NCI-H1436 (cell line): ENCODE measurements at regions not wholly inside any gene's neighbourhood (a gene's known extent, or its start where the extent isn't known, plus 50 kb on each side); places are given as distances from the start of the nearest gene placed in this dataset.

Experiments
- DNase-seq: peaks from one replicate; lab custom pipeline; 2025; lab: John Stamatoyannopoulos, UW

DNA sequence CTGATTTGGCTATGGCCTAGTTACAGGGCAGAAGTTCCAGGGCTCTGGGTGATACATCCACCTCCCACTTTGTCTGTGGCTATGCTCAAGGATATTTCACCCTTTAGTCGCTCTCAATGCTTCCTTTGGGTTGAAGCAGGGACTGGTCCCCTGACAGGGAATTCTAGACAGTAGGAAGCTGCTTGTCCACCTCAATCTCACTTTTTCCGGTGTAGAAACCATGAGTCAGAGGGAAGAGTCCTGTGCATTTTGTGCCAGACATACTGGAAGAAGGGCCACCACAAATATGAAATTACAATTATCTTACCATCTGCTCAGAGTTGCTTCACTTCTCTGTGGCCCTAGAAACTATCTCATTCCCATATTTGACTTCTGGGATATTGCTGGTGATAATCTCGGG, 413.7 kb upstream of the FAT3 start:
- no peak for DNase-seq

DNA sequence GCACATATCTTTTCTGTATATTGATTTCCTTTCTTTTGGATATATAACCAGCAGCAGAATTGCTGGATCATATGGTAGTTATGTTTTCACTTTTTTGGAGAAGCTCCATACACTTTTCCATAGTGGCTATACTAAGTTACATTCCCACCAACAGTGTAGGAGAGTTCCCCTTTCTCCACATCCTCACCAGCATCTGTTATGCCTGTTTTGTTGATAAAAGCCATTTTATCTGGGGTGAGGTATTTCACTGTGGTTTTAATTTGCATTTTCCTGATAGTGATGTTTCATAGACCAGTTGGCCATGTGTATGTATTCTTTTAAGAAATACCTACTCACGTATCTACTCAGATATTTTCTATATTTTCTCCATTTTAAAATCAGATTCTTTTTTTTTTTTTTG, 419.3 kb upstream of the FAT3 start:
- no peak for DNase-seq

DNA sequence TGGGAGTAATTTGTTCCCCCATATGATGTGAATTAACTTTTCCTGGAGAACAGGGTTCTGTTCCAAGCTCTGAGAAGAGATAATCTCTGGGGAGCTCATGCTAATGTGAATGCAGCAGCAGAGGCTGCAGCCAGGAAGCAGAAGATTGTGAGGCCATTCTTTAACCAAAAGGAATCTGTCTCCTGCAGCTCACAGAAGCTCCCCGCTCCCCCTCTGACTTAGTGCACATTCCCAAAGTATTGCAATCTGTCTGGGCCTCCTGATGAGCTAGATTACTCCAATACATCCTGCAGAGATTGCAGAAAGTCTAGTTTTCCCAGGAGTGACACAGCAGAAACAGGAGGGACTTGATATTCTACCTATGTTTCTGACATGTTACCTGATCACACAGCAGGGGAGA, 420.6 kb upstream of the FAT3 start:
- DNase-seq: no peak

DNA sequence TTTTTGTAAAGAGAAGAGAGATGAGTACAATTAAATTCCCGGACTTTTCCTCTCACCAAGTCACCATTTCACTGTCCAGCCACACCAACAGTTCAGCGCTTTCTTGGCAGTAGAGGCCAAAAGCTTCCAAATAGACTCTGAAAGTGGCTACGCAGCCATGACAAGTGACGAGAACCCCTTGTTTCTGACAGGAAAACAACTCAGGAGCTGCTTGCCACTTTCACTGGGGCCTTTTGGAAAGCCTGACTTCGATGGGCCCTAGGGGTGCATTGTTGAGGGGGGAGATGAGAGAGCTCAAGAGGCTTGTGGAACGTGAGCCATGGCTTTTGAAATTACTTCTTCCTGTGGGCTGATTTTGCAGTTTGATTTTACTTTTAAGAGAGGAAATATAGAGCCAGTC, 422.1 kb upstream of the FAT3 start:
- no peak for DNase-seq

DNA sequence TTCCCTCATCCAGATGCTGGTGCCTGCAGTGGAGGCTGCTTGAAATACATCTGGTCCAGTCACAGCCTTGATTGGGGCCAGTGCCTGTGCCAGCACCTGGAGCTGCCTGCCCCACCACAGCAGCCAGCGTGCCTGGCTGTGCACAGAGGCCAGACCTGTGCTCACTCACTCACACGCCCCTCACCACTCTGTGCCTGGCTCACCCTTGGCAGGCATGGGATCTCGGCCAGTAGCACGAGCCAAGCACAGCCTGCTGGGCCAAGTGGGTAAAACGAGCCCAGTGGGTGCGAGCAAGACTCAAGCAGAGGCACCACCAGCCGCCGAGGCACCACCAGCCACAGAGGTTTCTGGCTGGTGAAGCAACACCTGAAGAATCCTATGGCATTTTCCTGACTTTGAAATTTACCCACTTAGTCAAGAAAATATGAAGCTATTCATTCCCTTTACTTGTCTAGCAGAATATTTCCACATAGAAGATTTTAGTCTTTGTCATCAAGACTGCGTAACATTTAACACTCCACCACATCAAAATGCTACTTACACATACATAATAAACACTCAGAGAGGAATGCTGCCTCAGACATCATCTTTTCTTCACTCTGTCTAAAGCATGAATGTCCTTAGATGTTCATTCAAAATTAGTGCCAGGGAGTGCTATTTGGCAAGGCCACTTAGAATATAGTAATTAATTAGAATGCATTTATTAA, 424.3 kb upstream of the FAT3 start:
- DNase-seq: no peak

DNA sequence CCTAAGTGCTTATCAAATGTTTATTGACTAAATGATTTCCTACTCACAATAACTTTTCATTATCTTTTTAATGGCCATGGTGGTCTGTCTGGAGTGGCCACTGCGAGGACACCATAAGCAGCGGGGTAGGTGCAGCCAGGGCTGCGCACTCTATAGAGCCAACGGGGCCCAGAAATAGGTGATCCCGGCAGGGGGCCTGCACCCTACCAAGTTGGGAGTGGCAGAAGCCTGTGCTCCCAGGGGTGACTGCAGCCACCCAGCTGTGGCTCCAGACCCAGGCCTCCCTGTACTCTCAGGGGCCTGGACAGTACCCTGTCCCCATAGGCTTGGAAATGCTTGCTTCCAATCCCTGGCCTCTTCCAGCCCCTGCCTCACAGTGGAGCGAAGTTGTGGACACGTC, 426.4 kb upstream of the FAT3 start:
- no peak for DNase-seq

DNA sequence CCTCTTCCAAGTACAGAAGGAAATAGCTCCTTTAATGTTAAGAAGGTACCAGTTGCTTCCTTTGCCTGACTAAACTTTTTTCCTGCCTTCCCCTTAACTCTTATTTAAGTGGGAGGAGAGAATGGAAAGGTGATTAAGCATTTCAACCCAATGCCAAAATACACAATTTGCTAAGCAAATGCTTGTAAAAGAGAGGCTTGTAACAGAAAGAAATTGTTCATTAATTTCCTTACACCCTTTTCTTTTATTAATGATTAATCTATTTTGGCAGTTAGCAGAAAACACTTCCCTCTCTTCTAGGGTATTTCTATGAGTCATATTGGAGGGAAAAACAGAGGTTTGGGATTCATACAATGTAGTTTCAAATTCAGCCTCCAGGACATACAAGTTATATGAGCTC, 427.6 kb upstream of the FAT3 start:
- DNase-seq: no peak

DNA sequence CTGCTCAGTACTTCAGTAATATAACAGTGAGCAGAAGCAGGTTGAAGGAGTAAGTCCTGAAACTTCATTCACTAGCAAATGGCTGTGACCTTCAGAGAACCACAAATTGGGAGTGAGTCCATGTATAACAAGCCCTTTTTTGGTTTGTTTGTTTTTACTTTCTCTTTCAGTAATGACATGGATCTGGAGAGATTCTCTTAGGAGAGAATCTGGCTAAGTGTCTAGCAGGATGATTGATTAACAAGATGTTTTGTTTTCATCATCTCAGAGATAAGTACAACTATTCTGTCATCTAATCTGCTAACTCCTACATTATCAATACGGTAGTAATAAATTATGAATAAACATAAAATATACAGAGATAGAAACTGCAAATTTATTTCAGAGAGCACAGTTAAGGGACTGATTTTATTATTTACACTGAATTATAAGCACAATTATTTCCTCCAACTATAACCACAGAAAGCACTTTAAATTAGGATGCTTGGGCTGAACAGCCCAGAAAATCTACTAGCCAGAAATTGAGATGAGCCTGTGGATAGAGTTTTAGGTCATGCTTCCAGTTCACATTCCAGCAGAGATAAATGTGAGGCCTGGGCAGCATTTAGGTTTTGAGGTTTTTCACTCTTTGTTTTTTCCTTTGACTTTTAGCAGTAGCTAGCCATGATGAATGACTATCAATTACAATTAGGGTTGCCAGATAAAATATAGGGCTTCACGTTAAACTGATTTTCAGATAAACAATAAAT, 429.3 kb upstream of the FAT3 start:
- no peak for DNase-seq

DNA sequence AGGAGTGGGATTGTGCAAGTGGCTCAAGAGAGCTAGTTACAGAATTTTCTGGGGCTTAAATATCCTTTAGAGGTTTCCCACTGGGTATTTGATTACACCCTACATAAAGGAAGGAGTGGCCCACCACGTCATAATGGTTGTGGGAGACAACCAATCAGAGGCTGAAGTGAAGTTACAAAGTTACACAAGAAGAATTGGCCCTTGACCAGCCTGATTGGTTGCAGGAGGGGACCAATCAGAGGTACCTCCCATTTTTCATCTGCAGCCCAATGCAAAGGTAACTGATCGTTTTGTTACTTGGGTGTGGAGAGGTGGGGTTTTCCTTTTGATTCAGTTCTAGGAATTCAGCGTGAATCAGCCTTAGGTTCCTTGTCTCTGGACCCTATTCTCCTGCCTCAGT, 430.5 kb upstream of the FAT3 start:
- DNase-seq: no peak

DNA sequence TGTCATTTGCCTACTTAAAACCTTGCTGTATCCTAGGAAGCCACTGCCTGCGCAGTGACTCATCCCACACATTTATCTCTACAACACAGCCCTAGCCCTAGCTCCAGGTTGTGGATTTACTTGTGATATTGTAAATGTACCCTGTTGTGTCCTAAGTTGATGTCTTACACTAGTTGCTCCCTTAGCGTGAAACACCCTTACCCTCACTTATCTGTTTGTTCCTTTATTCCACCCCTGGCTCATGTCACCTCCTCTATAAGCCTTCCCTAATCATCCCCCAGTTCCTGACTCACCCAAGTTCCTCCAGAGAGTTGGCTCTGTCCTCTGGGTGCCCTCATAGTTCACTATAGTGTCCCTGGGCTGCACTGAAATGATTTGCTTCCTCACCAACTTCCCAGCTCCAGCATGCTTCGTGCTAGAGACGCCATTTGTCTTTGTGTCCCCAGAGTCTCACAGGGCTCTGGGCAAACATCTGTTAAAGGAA, 431.8 kb upstream of the FAT3 start:
- DNase-seq: no peak

DNA sequence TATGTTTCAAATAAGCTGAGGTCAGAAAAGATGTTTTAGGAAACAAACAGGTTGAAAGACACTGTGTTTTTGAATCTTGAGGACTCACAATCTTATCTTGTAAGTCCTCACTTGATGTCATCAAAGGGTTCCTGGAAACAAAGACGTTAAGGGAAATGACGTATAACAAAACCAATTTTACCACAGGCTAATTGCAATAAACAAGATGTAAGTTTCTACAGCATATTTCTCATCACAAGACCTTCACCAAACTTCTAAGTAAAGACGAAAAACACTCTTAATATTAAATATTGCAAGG, 433.5 kb upstream of the FAT3 start:
- no peak for DNase-seq

DNA sequence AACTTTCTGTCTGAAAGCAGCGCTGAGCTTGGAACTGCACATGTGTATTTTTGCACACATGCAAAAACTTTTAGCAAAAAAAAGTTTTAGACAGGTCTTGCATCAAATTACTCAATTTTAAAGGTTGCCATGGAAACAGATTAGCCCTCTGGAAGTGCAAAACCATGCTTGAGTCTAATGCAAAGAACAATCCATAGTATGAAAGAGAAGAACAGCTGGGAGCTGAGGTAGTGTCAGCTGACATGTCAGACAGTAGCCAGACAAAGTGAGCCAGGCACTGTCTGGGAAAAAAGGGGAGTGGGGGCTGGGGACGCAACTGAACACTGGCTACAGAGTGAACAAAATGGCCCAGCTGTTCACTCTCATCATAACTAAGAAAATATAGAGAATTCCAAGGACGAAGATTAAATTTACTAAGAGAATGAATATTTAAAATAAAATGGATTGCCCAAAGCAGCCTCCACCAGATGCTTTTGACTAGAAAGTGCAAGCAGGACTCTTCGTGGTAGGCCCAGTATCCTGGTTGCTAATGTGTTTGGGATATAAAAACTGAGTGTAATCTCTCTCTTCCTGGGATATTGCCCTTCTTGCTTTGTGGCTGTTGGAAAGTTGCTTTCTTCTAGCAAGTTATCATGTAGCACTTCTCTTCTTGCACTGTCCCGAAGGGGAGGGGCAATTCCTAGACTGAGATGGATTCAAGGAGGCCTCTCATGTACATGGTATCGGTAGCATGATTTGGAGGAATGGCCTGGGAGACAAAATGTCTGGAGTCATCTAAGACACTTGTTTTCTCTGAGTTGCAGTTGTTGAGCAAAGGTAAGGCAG, 434.1 kb upstream of the FAT3 start:
- no peak for DNase-seq

DNA sequence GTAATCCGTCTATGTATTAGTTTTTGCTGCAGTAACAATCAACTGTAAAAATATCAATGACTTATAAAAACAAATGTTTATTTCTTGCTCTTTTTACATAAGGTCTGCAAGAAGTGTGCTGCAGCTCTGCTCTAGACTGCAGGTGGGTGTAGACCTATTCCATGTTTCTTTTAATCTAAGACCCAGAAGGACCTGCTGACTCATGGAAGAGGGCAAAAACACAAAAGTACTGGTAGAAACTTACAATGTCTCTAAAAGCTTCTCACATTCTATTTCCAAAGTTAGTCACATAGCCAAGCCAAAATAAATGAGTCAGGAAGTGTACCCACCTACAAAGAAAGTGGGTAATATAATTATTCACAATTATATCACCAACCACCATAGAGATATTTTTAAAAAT, 435.9 kb upstream of the FAT3 start:
- no peak for DNase-seq

DNA sequence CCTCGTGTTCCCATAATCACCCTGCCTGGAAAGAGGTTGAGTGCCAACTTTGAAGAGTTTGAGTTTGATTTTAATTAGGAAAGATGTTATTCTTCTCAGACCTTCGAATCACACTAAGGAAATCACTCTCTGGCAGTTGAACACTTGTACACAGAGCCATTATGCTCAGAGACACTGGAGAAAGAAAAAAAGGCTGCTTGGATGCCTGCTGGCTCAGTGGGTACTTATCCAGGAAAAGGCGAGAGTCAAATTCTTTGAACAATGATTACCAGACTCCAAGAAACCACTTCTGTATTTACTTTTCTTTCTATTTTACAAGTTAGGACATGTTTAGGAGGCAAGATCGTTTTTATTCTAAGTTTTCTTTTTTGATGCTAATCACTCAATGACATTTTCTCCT, 438.5 kb upstream of the FAT3 start:
- no peak for DNase-seq

DNA sequence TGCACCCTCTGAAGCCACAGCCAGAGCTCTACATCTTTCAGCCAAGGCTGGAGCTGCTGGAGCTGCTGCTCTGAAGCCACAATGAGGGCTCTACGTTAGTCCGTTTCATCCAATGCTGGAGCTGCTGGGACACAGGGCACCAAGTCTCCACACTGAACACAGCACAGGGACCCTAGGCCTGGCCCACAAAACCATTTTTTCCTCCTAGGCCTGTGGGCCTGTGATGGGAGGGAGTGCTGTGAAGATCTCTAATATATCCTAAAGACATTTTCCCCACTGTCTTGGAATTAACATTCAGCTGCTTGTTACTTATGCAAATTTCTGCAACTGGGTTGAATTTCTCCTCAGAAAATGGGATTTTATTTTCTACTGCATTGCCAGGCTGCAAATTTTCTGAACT, 441.4 kb upstream of the FAT3 start:
- DNase-seq: no peak

DNA sequence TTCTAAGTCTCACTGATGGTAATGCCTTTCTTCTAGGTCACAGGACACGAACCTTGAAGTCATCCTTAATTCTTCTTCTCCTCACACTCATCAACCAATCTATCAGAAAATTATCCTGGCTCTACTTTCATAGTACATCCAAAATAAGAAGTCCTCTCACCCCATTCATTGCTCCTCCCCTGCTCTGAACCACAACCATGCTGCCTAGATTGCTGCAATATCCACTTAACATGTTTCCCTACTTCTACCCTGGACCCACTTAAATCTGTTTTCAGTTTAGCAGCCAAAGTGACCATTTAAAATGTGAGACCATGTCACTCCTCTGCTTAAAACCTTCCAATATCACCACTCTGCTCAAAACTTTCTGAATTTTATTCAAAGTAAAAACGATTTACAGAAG, 445.9 kb upstream of the FAT3 start:
- DNase-seq: no peak

DNA sequence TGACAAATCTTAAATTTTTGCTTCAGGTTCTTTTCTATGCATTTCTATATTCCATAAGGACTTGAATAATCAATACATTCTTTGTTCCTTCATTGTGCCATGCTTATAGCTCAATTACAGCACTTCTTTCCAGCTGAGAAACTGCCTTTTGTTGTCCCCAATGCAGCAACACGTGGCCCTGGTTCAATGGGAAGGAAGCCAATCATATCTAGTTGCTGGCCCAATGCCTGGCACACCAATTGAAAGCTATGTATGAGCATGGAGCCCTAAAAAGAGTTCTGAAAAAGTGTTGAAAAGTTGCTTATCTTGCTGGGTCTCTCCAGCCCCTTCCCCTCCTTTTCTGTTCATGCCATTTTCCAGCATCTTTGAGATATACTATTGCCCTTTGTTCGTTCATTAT, 448.0 kb upstream of the FAT3 start:
- no peak for DNase-seq

DNA sequence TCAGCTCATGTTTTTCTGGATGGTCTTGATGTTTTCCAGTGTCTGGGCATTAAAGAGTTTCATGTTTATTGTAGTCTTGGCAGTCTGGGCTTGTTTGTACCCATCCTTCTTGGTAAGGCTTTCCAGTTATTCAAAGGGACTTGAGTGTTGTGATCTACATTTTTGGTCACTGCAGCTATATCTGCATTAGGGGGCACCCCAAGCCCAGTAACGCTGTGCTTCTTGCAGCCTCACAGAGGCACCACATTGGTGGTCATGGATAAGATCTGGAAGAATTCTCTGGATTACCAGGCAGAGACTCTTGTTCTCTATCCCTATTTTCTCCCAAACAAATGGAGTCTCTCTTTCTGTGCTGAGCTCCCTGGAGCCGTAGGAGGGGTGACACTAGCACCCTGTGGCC, 451.5 kb upstream of the FAT3 start:
- DNase-seq: no peak

DNA sequence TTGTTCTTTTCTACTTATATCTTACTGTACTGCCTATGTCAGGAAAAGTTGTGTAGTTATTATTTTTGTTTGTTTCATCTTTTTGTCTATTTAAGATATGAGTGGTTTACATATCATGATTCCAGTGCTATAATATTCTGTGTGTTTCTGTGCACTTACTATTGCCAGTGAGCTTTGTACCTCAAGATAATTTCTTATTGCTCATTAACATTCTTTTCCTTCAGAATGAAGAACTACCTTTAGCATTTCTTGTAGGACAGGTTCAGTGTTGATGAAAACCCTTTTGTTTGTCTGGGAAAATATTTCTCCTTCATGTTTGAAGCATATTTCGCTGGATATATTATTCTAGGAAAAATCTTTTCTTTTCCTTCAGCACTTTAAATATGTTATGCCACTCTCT, 452.7 kb upstream of the FAT3 start:
- DNase-seq: no peak

DNA sequence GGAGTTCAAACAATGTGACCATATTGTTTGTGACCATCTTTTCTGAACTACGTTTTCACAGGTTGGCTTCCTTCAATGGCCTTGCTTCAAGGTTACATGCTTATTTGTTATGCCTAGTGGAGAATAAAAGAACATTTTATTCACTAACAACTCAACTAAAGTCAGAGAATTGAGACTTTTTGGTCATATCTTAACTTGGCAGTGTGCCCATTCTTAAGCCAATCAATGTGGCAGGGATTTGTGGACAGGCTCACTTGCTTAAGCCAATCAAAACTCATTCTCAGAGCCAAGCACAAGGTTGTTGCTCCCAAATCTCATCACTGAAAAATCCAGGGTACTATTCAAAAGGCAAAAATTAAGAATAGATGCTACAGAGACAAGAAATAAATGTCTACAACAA, 455.8 kb upstream of the FAT3 start:
- DNase-seq: no peak

DNA sequence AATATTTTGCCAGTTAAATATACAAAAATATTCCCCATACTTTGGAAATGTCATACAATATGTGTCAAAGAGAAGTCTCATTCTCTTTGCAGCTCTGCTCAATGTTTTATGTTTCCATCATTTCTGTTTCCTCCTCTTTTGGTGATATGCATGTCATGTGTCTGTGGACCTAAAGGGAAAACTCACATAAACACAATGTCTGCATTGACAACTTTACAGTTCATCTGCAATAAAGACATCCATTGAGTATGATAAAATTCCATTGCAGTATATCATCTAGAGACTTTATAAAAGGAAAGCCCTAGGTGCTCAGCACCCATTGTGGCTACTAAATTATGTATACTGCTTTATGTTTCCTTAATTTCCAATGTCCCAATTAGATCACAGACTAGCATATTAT, 461.3 kb upstream of the FAT3 start:
- no peak for DNase-seq

DNA sequence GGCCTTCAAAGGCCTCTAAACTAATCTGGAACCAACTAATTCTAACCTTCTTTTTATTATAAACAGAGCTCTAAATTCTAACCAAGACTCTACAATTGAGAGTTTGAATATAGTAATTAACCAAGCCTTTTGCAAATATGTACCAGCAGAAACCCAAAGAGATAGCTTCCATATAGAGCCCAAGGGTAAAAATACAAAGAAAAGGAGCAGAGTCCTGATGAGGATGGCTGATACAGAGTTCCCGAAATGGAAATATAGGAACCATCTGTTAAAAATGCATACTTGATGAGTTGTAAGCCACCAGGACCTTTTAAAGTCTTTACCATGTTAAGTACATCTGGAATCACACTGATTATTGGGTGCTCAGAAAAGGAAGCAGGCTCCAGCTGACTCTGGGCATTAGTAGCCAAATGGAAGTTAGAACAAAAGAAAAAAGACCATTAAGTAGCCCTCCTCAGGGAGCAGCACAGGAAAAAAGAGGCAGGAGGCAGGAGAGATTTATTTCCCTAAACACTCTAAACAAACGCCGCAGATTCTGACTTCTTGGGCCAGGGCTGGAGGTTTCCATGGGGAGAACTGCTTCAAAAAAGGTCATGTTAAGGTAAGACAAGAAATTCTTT, 463.1 kb upstream of the FAT3 start:
- DNase-seq: no peak
